ENCODE measurements at regions not wholly inside any gene's neighbourhood (a gene's known extent, or its start where the extent isn't known, plus 50 kb on each side); places are given as distances from the start of the nearest gene placed in this dataset.

- no peak for DNase-seq
These were observed 194.9 kb upstream of the BTG1 start for GRCh38 chr12:92340441-92341064.

- DNase-seq, result no peak
These were observed 194.4 kb upstream of the BTG1 start for GRCh38 chr12:92340003-92340402.

DNA sequence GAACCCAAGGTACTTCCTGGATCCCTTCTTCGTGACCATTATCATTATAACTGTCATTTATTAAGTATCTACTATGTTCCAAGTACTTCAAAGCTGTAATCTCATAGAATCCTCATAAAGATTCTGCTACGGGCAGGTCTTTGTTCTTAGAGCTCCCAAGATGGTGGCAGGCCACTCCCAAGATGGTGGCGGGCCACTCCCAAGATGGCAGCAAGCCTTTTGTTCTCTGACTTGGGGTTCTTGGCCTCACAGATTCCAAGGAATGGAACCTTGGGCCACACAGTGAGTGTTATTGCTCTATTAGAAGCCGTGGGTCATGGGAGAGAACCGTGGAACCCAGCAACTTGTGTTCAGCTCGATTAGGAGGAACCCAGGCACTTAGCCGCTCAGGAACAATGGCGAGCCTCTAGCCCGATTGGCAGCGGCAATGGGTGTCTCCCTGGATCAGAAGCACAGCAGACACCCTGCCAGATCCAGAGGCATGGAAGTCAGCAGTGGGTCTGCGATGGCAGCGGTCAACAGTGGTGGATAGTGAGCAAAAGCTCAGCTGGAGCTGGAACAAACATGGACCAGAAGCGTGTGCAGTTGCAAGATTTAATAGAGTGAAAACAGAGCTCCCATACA is 193.7 kb upstream of the BTG1 start:
- DNase-seq, result no peak

- DNase-seq, result no peak
These were observed 193.0 kb upstream of the BTG1 start for GRCh38 chr12:92338671-92339070.

- DNase-seq, result no peak
These were observed 192.5 kb upstream of the BTG1 start for GRCh38 chr12:92338102-92338501.

- peak in 1 of 2 experiments; percentile 18 for DNase-seq
These were observed 191.5 kb upstream of the BTG1 start for GRCh38 chr12:92337128-92337527.

DNA sequence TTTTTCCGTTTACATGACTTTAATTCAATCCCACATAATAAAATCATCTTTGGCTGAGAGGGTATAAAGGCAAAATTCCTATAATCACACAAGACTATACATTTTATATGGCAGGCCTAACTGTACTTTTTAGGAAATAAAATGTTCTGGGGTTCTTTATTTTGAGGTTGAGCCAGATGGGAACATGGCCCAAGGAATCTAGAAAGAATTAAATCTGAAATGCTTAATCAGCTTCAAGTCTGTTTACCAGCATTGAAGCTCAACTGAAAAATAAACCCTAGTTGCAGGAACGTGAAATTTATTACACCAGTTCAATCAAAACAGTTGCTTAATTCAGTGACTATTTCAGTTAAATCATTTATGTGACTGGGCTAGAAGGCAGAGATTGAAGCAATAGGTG is 191.0 kb upstream of the BTG1 start:
- DNase-seq, result no peak

GRCh38 chr12:92335831-92336230 is 190.2 kb upstream of the BTG1 start:
- peak in 1 of 2 experiments; percentile 14 for DNase-seq

GRCh38 chr12:92334552-92334951 is 188.9 kb upstream of the BTG1 start:
- no peak for DNase-seq

DNA sequence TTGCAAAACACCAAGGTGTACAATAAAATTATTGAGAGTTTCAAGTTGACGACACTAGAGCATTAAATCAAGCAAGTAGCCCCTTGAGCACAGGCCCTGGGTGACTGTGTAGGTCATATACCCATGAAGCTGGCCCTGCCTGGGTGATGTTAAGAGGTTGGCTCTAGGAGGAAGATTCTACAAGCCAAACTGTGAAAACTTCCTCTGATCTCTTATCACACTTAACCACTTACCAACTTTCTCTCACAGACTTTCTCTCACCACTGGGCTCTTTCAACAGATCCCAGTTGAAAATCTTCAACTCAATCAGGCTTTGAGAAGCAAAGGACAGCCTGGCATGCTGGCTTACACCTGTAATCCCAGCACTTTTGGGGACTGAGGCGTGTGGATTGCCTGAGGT is 186.9 kb upstream of the BTG1 start:
- DNase-seq, result no peak

- DNase-seq, result peak in 1 of 2 experiments; percentile 5
These were observed 185.7 kb upstream of the BTG1 start for GRCh38 chr12:92331383-92331782.

DNA sequence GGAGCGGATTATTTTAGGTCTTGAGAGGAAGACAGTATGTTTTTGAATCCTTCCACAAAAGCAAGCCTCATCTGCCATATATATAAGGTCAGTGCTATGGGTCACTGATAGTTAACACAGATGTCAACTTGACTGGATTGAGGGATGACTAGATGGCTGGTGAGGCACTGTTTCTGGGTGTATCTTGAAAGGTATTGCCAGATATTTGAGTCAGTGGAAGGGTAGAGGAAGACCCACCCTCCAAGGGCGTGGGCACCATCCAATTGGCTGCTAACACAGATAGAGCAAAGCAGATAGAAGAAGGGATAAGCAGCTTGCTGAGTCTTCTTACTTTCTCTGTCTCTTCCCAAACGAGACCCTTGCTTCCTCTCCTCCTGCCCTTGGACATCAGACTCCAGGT is 185.0 kb upstream of the BTG1 start:
- no peak for DNase-seq

- DNase-seq, result no peak
These were observed 181.2 kb upstream of the BTG1 start for GRCh38 chr12:92326877-92327276.

DNA sequence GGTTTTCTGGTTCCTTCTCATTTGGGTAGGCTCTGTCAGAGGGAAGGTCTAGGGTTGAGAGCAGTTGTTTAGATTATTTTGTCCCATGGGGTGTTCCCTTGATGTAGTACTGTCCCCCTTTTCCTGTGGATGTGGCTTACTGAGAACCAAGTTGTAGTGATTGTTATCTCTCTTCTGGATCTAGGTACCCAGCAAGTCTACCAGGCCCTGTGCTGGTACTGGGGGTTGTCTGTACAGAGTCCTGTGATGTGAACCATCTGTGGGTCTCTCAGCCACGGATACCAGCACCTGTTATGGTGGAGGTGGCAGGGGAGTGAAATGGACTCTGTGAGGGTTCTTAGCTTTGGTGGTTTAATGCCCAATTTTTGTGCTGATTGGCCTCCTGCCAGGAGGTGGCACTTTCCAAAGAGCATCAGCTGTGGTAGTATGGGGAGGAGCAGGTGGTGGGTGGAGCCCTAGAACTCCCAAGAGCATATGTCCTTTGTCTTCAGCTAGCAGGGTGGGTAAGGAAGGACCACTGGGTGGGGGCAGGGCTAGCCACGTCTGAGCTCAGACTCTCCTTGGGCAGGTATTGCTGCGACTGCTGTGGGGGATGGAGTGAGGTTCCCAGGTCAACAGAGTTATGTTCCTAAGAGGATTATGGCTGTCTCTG is 179.3 kb upstream of the BTG1 start:
- no peak for DNase-seq

DNA sequence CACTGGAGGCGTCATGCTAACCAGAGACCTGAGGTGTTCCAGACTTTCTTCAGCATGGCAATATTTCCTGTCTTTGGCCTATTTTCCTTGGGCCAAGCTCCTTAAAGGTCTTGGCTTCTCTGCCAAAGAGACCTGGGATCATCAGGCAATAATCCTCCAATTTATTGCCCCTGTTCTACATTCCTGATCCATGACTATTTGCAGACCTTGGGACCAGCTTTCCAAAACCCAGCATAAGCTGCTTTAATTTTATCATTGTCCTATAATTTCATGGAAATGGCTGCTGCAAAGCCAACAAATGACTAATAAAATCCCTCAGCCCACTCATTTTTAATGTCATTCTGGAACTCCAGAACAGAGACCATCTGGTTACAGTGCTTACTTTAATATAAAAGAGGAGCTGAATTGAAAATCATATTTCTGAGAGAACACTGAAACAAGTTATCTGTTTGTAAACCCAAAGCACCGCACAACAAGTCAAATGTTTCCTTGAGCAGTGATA is 166.9 kb upstream of the BTG1 start:
- DNase-seq, result no peak

- no peak for DNase-seq
These were observed 158.9 kb upstream of the BTG1 start for GRCh38 chr12:92304371-92305055.

- no peak for DNase-seq
These were observed 156.6 kb upstream of the BTG1 start for GRCh38 chr12:92302041-92302829.

DNA sequence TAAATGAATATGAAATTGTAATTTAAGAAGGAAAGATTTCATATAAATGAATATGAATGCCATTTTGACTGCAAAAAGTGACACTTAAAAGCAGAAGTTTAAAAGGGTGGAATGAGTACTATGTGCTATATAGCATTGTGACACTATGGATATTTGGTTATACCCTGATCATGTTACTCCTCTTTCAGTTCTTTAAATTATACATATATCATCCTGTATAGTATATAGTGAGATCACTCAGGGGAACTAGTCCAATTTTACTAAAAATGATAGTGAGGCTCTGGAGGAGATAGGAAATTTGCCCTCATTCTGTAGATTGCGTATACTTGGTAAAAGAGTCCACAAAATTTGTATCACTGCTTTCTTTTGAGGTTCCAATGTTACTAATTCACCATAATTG is 155.7 kb upstream of the BTG1 start:
- DNase-seq, result no peak

DNA sequence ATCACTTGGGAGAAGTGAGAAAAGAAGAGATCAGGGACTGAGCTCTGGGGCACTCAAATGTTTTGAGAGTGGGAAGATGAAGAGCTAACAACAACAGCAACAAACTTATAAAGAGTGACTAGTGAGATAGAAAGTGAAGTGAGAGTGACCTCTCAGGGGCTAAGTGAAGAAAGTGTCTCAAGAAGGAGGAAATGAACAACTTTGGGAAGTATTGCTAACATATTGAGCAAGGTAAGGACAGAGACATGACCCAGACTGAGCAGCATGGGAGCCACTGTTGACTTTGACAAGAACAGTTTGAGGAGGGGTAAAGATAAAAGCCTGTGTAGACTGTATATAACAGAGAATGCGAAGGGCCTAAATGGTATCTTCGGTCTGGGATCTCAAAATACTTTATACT is 155.1 kb upstream of the BTG1 start:
- no peak for DNase-seq

DNA sequence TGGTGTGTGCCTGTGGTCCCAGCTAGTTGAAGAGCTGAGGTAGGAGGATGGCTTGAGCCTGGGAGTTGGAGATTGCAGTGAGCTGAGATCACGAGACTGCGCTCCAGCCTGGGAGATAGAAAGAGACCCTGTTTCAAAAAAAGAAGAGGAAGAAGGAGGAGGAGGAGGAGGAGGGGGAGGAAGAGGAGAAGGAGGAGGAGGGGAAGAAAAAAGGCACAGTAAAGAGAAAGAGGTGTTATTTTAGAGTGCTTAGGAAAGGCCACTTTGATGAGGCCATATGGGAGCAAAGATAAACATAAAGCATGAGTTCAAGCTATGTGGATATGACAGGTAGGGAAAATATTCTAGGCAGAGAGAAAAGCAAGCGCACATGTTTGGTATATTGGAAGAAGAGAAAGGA is 154.1 kb upstream of the BTG1 start:
- DNase-seq, result no peak

DNA sequence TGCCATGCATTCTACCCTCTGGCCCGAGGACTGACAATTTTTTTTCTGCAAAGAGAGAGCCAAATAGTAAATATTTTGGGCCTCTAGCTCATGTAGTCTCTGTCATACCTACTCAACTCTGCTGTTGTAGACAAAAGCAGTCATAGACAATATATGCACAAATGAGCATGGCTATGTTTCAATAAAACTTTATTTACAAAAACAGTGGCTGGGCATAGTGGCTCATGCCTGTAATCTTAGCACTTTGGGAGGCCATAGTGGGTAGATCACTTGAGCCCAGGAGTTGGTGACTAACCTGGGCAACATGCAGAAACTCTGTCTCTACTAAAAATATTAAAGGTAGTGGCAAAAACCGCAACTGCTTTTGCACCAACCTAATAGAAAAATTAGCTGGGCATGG is 153.7 kb upstream of the BTG1 start:
- DNase-seq, result no peak

- DNase-seq, result no peak
These were observed 152.5 kb upstream of the BTG1 start for GRCh38 chr12:92297932-92298696.
